ENCODE measurements at regions not wholly inside any gene's neighbourhood (a gene's known extent, or its start where the extent isn't known, plus 50 kb on each side); places are given as distances from the start of the nearest gene placed in this dataset.

GRCh38 chr5:159630545-159630944 is 285.7 kb upstream of the ADRA1B start:
- TF ChIP-seq CTCF (IDR thresholded peaks at IDR 0.05): no peak
- TF ChIP-seq POLR2A (IDR thresholded peaks at IDR 0.05): no peak
